CD4-positive, alpha-beta memory T cell (primary cell): ENCODE measurements at regions not wholly inside any gene's neighbourhood (a gene's known extent, or its start where the extent isn't known, plus 50 kb on each side); places are given as distances from the start of the nearest gene placed in this dataset.

Experiments
- CTCF ChIA-PET: fragments of 350-600 bp; sonication (Branson Sonifier 250); formaldehyde crosslinking; loops from one replicate; lab custom pipeline; 2021; ENCODE audit warnings: inconsistent platforms; ENCODE audit not compliant: partially characterized antibody; lab: Charles Lee
- POLR2A ChIA-PET: fragments of 350-600 bp; sonication (Branson Sonifier 250); formaldehyde crosslinking; loops from one replicate; lab custom pipeline; 2021; ENCODE audit not compliant: partially characterized antibody; lab: Charles Lee
- DNase-seq, 5 donors: peaks; one replicate each; pipeline versions ENCODE4 v3.0.0 to v3.0.0-alpha.2; 2020 to 2022; ENCODE audit warnings: mixed read lengths in 1 of 5
- H3K27ac ChIP-seq: one replicate; pipeline ENCODE4 v1.7.0; 2013; ENCODE audit warnings: low read depth, low read length
- H3K27me3 ChIP-seq: 2 replicates; pipeline ENCODE4 v1.7.0; 2013; ENCODE audit warnings: mild to moderate bottlenecking, low read length, moderate library complexity; ENCODE audit not compliant: insufficient read depth
- H3K36me3 ChIP-seq: 2 replicates; pipeline ENCODE4 v1.7.0; 2013; ENCODE audit warnings: mild to moderate bottlenecking, low read length, moderate library complexity; ENCODE audit not compliant: insufficient read depth
- H3K4me1 ChIP-seq: 2 replicates; pipeline ENCODE4 v1.7.0; 2013; ENCODE audit warnings: mild to moderate bottlenecking, low read length, moderate library complexity; ENCODE audit not compliant: insufficient read depth
- H3K4me3 ChIP-seq, 2 donors: one replicate each; pipeline ENCODE4 v1.7.0; 2013; ENCODE audit warnings: low read length in 2 of 2, mild to moderate bottlenecking in 1 of 2
- H3K9me3 ChIP-seq, 2 donors: one replicate each; pipeline ENCODE4 v1.7.0; 2013; ENCODE audit warnings: low read length in 2 of 2, control low read depth in 1 of 2; ENCODE audit not compliant: control insufficient read depth in 1 of 2
- H3K27ac Mint-ChIP-seq, 7 donors: one replicate each; pipeline ENCODE4 v1.8.0; 2020 to 2021; ENCODE audit warnings: mixed read lengths in 7 of 7, mild to moderate bottlenecking in 6 of 7, inconsistent platforms in 3 of 7, moderate library complexity in 3 of 7
- H3K27me3 Mint-ChIP-seq, 2 donors: one replicate each; pipeline ENCODE4 v1.8.0; 2020 to 2021; ENCODE audit warnings: mixed read lengths in 2 of 2
- H3K36me3 Mint-ChIP-seq, 2 donors: one replicate each; pipeline ENCODE4 v1.8.0; 2020 to 2021; ENCODE audit warnings: mixed read lengths in 2 of 2, inconsistent platforms in 1 of 2, mild to moderate bottlenecking in 1 of 2
- H3K4me1 Mint-ChIP-seq, 4 donors: one replicate each; pipeline ENCODE4 v1.8.0; 2020 to 2021; ENCODE audit warnings: mixed read lengths in 4 of 4, mild to moderate bottlenecking in 1 of 4
- H3K4me3 Mint-ChIP-seq, 8 donors: one replicate each; pipeline ENCODE4 v1.8.0; 2020 to 2021; ENCODE audit warnings: mixed read lengths in 8 of 8, mild to moderate bottlenecking in 7 of 8, moderate library complexity in 6 of 8, inconsistent platforms in 3 of 8
- H3K9me3 Mint-ChIP-seq, 8 donors: one replicate each; pipeline ENCODE4 v1.8.0; 2020 to 2021; ENCODE audit warnings: mixed read lengths in 8 of 8, mild to moderate bottlenecking in 5 of 8, inconsistent platforms in 3 of 8, moderate library complexity in 1 of 8
- intact Hi-C: fragments of 100-400 bp; cut with micrococcal nuclease; formaldehyde crosslinking; loops from one replicate; pipeline ENCODE4 v1.15.1; 2023

DNA sequence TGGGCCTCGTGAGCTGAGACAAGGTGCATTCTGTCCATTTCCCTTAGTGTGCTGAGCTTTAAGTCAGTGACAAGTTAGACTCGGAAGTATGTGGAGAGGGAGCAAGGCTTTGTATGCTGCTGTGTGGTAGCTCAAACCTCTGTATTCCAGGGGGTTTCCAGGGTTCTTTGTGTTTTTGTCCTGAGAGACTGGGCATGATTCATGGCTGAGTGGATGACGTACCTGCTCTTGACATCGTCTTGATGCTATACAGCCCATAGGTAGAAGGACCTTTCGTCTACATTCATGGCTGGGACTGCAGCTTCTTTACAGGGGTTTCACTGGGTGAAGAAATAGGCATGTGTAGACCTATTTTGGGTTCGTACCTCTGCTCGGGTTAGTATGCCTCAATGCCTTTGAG lies 162.7 kb upstream of the WDR1 start:
- CTCF ChIA-PET, result no interaction called here
- no peaks in the 10 kb centered on the region for H3K36me3 ChIP-seq
- H3K4me3 ChIP-seq, result no peak overlapping the region
- Mint-ChIP-seq H3K36me3 (no peaks in the 10 kb centered on the region), H3K27me3 (peaks cover 1 to 6% of the 10 kb centered on the region in 2 donors), H3K4me3 (no peak overlapping the region), H3K27ac (no peak overlapping the region), H3K4me1 (no peaks in the 10 kb centered on the region), H3K9me3 (peaks cover 0 to 4% (median 0%) of the 10 kb centered on the region in 8 donors)
- DNase-seq, result no peak
- H3K27me3 ChIP-seq, result no peaks in the 10 kb centered on the region
- no peak overlapping the region for H3K27ac ChIP-seq
- intact Hi-C loops, result no loop called here
- no peaks in the 10 kb centered on the region for H3K4me1 ChIP-seq
- POLR2A ChIA-PET, result no interaction called here
- H3K9me3 ChIP-seq, result no peaks in the 10 kb centered on the region

DNA sequence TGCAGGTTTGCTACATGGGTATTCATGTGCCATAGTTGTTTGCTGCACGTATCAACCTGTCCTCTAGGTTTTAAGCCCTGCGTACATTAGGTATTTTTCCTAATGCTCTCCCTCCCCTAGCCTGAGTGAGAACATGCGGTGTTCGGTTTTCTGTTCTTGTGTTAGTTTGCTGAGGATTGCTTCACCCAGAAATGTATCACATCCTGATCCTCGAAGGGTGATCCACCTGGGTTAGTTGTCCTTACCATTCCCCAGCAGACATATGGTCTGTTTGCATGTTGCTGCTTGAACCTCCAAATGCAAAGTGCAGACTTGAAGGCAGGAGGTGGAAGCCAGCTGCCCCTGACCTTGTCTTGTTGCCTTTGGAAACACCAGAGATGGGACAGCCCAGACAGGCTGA lies 161.5 kb upstream of the WDR1 start:
- H3K27ac Mint-ChIP-seq, result no peak overlapping the region
- DNase-seq, result no peak
- Histone ChIP-seq H3K4me3 (no peak overlapping the region), H3K4me1 (no peaks in the 10 kb centered on the region), H3K9me3 (no peaks in the 10 kb centered on the region), H3K36me3 (no peaks in the 10 kb centered on the region), H3K27me3 (no peaks in the 10 kb centered on the region), H3K27ac (no peak overlapping the region)
- no peaks in the 10 kb centered on the region for H3K4me1 Mint-ChIP-seq
- ChIA-PET CTCF (no interaction called here), POLR2A (no interaction called here)
- intact Hi-C loops, result no loop called here
- H3K36me3 Mint-ChIP-seq, result no peaks in the 10 kb centered on the region
- peaks cover 0 to 4% of the 10 kb centered on the region in 2 donors for H3K27me3 Mint-ChIP-seq
- no peak overlapping the region for H3K4me3 Mint-ChIP-seq
- peaks cover 0 to 4% (median 0%) of the 10 kb centered on the region in 8 donors for H3K9me3 Mint-ChIP-seq

DNA sequence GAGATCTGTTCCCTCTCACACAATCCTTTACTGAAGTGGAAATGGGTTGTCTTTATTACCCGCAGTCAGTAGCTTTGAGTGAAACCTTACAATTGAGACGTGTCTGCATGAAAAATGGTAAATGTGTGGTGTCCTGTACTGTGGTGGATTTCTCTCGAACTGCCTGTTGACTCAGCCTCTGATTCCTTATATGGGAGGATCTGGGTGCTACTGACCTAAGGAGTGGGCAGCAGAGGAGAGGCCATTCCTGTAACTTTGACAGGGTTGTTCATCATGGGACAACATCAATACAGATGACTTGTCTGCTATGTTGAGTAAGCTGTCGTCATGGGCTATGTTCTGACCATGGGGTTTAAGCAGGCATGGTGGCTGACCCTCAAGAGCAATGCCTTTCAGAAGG lies 159.6 kb upstream of the WDR1 start:
- H3K27ac ChIP-seq, result no peak overlapping the region
- Mint-ChIP-seq H3K4me1 (no peaks in the 10 kb centered on the region), H3K9me3 (peaks cover 0 to 2% (median 0%) of the 10 kb centered on the region in 8 donors), H3K27me3 (peaks cover 0 to 3% of the 10 kb centered on the region in 2 donors), H3K4me3 (no peak overlapping the region), H3K27ac (no peak overlapping the region), H3K36me3 (no peaks in the 10 kb centered on the region)
- DNase-seq, result no peak
- POLR2A ChIA-PET, result no interaction called here
- intact Hi-C loops, result no loop called here
- H3K36me3 ChIP-seq, result no peaks in the 10 kb centered on the region
- no peaks in the 10 kb centered on the region for H3K9me3 ChIP-seq
- no peaks in the 10 kb centered on the region for H3K4me1 ChIP-seq
- CTCF ChIA-PET, result no interaction called here
- no peak overlapping the region for H3K4me3 ChIP-seq
- no peaks in the 10 kb centered on the region for H3K27me3 ChIP-seq

DNA sequence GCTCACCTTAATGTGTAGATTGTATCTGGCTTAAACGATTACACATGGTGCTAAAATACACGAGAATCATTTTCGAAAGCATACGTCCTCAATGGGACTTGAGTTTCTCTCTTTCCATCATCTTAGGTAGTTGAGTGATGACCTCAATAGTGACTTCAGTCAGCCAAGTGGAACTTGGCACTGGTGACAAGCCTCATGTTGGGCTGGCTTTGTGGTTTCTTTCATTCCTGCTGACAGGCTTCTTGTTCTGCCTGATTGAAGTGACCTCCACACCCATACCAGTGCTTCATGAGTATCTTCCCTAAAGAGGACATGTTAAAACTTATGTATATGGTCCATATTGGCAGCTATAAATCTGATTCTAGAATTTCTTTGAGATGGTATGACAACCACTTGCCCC lies 159.1 kb upstream of the WDR1 start:
- intact Hi-C loops, result no loop called here
- no peak overlapping the region for H3K27ac ChIP-seq
- H3K4me1 ChIP-seq, result no peaks in the 10 kb centered on the region
- peaks cover 0 to 2% (median 0%) of the 10 kb centered on the region in 8 donors for H3K9me3 Mint-ChIP-seq
- no peaks in the 10 kb centered on the region for H3K9me3 ChIP-seq
- no peaks in the 10 kb centered on the region for H3K27me3 ChIP-seq
- H3K27ac Mint-ChIP-seq, result no peak overlapping the region
- POLR2A ChIA-PET, result no interaction called here
- H3K36me3 ChIP-seq, result no peaks in the 10 kb centered on the region
- no peaks in the 10 kb centered on the region for H3K36me3 Mint-ChIP-seq
- no peak overlapping the region for H3K4me3 ChIP-seq
- no peaks in the 10 kb centered on the region for H3K4me1 Mint-ChIP-seq
- CTCF ChIA-PET, result no interaction called here
- H3K4me3 Mint-ChIP-seq, result no peak overlapping the region
- H3K27me3 Mint-ChIP-seq, result peaks cover 0 to 3% of the 10 kb centered on the region in 2 donors
- DNase-seq, result no peak

DNA sequence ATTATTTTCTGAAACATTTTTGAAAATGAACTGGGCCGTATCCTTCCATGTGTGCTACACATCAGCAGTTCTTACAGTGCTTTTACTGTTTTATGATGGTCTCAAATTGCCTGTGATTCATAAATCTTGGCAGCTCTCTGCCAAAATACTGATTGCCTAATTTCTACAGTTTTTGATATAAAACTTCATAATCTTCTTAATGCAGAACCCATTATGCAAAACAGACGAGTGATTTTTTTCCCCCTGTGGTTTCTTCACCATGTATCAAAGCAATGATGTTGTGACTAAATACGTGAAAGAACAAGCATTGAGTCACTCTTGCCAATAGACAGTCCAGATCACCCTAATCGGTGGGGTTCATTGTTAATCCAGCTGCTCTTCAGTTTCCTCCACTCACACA lies 156.4 kb upstream of the WDR1 start:
- intact Hi-C loops, result no loop called here
- Mint-ChIP-seq H3K36me3 (no peaks in the 10 kb centered on the region), H3K4me1 (no peaks in the 10 kb centered on the region), H3K27me3 (peaks cover 0 to 3% of the 10 kb centered on the region in 2 donors), H3K9me3 (peaks cover 0 to 2% (median 0%) of the 10 kb centered on the region in 8 donors), H3K27ac (no peak overlapping the region), H3K4me3 (no peak overlapping the region)
- Histone ChIP-seq H3K27ac (no peak overlapping the region), H3K4me3 (no peak overlapping the region), H3K36me3 (no peaks in the 10 kb centered on the region), H3K27me3 (no peaks in the 10 kb centered on the region), H3K4me1 (no peaks in the 10 kb centered on the region), H3K9me3 (no peaks in the 10 kb centered on the region)
- ChIA-PET POLR2A (no interaction called here), CTCF (interaction anchor here (1.6 kb wide), 1 partner anchor 11 kb away, joined by 4 read pairs; no protein-coding TSS in a partner anchor)
- DNase-seq, result no peak

DNA sequence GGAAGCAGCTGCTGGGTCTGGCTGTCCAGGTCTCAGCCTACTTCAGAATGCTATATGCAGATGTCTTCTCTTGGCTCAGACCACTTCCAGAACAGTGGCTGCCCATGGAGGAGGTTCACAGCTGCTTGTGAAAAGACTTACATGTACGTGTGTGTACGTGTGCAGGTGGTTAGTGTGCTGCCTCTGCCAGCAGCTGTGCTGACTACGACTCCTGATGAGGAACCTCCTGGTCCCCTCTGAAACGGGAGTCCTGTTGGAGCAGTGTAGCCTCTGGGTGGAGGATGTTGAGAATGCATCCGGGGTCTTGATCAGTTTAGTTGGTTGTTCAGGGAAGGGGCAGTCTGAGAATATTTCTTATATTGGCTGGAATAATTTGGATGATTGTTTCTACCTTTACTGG lies 155.9 kb upstream of the WDR1 start:
- H3K27ac Mint-ChIP-seq, result no peak overlapping the region
- peaks cover 0 to 2% (median 0%) of the 10 kb centered on the region in 8 donors for H3K9me3 Mint-ChIP-seq
- CTCF ChIA-PET, result interaction anchor here (1.6 kb wide), 1 partner anchor 11 kb away, joined by 4 read pairs; no protein-coding TSS in a partner anchor

DNA sequence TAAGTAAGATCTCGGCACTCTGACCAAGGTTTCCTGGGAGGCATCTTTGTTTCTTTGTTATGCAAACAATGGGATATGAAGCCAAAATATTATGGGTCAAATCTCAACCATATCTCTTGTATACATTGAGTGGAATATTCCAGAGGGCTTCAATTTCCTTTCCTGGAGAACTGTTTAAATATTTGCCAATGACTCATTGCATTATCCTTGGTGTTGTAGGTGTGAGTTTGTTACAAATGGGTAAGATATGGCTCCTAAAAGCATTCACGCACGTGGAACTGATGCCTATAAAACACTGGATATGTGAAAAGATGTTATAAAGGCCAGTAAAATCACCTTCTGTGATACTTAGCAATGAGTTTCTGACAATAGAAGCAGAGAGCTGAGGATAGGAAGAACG lies 150.5 kb upstream of the WDR1 start:
- H3K36me3 ChIP-seq, result no peaks in the 10 kb centered on the region
- Mint-ChIP-seq H3K4me1 (no peaks in the 10 kb centered on the region), H3K9me3 (peaks cover 0 to 5% (median 0%) of the 10 kb centered on the region in 8 donors), H3K36me3 (no peaks in the 10 kb centered on the region), H3K27ac (no peak overlapping the region), H3K4me3 (no peak overlapping the region), H3K27me3 (peaks cover 0 to 3% of the 10 kb centered on the region in 2 donors)
- H3K4me3 ChIP-seq, result no peak overlapping the region
- H3K4me1 ChIP-seq, result no peaks in the 10 kb centered on the region
- H3K27ac ChIP-seq, result no peak overlapping the region
- ChIA-PET CTCF (no interaction called here), POLR2A (no interaction called here)
- H3K9me3 ChIP-seq, result no peaks in the 10 kb centered on the region
- no peak for DNase-seq
- H3K27me3 ChIP-seq, result no peaks in the 10 kb centered on the region
- intact Hi-C loops, result no loop called here

More for the DNA sequence above, 155.9 kb upstream of the WDR1 start:
- Histone ChIP-seq H3K36me3 (no peaks in the 10 kb centered on the region), H3K27me3 (no peaks in the 10 kb centered on the region), H3K4me3 (no peak overlapping the region), H3K4me1 (no peaks in the 10 kb centered on the region), H3K27ac (no peak overlapping the region), H3K9me3 (no peaks in the 10 kb centered on the region)
- no peaks in the 10 kb centered on the region for H3K4me1 Mint-ChIP-seq
- peaks cover 0 to 3% of the 10 kb centered on the region in 2 donors for H3K27me3 Mint-ChIP-seq
- DNase-seq, result no peak
- POLR2A ChIA-PET, result no interaction called here
- intact Hi-C loops, result no loop called here
- H3K4me3 Mint-ChIP-seq, result no peak overlapping the region
- no peaks in the 10 kb centered on the region for H3K36me3 Mint-ChIP-seq

DNA sequence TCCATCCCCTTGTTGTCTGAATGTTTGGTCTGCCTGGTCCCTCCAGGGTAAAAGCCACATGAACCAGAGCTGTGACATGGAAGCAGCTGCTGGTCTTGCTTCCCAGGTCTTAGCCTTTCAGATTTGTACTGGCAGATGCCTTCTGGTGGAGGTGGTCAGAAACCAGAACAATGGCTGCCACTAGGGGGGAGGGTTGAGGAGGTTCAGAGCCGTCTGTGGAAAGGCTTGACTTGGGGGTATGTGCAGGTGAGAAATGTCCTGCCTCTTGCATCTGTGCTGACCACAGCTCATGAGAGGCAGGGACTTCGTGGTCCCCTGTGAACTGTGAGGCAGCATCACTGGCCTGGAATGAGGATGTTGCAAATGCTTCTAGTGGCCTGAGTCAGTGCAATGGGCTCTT lies 144.2 kb upstream of the WDR1 start:
- Mint-ChIP-seq H3K4me1 (no peaks in the 10 kb centered on the region), H3K27ac (no peak overlapping the region), H3K36me3 (no peaks in the 10 kb centered on the region), H3K27me3 (peaks cover 3 to 8% of the 10 kb centered on the region in 2 donors), H3K4me3 (no peak overlapping the region), H3K9me3 (peaks cover 0 to 5% (median 0%) of the 10 kb centered on the region in 8 donors)
- ChIA-PET CTCF (no interaction called here), POLR2A (no interaction called here)
- no peaks in the 10 kb centered on the region for H3K27me3 ChIP-seq
- H3K4me3 ChIP-seq, result no peak overlapping the region
- H3K9me3 ChIP-seq, result no peaks in the 10 kb centered on the region
- DNase-seq, result no peak
- intact Hi-C loops, result no loop called here
- no peaks in the 10 kb centered on the region for H3K36me3 ChIP-seq
- no peak overlapping the region for H3K27ac ChIP-seq
- no peaks in the 10 kb centered on the region for H3K4me1 ChIP-seq
